NCI-H446 (cell line): ENCODE measurements at regions not wholly inside any gene's neighbourhood (a gene's known extent, or its start where the extent isn't known, plus 50 kb on each side); places are given as distances from the start of the nearest gene placed in this dataset.
"Not testable (repeated sequence)": the region's sequence is repeated elsewhere in the genome, so short reads cannot be mapped to it uniquely, and the experiment has no call there.

Experiments
- DNase-seq, 2 experiments: peaks; one replicate each; lab custom pipeline; 2025; lab: John Stamatoyannopoulos, UW

DNA sequence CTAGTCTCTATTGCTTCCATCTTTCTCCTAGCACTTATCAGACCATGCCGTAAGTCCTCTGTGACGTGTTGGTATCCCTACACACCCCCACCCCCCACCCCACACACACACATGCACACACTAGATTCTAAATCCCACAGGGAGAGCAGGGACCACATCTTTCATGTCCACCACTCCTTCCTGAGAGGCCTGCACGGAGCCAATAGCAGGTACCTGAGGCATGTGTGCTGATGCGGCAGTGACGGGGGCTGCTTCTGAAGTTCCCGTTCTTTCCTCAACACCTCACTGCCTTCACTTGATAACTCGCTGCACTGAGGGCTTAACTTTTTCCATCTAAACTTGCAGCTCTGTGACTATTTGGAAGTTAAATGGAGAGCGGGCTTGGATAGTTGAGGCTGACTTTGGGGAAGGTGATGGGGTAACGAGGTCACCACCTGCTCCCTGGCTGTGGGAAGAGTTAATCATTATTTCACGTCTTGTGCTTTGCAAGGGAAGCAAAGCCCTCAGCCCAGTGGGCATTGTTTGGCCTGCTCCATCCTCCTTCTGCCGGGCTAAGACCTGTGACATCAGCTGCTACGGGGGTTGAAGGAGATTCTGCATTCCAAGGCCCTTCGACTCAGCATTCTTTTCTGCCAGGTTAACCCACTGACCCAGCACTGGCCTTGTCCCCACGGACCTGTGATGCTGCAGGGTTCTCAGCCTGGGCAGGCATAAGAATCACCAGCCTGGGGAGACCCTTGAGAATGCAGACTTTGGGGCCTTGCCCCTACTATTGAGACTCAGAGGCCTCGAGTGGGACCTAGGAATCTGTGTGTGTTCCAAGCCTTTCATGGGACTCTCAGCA is 187.8 kb downstream of the ANKRD60 start:
- no peak for DNase-seq

DNA sequence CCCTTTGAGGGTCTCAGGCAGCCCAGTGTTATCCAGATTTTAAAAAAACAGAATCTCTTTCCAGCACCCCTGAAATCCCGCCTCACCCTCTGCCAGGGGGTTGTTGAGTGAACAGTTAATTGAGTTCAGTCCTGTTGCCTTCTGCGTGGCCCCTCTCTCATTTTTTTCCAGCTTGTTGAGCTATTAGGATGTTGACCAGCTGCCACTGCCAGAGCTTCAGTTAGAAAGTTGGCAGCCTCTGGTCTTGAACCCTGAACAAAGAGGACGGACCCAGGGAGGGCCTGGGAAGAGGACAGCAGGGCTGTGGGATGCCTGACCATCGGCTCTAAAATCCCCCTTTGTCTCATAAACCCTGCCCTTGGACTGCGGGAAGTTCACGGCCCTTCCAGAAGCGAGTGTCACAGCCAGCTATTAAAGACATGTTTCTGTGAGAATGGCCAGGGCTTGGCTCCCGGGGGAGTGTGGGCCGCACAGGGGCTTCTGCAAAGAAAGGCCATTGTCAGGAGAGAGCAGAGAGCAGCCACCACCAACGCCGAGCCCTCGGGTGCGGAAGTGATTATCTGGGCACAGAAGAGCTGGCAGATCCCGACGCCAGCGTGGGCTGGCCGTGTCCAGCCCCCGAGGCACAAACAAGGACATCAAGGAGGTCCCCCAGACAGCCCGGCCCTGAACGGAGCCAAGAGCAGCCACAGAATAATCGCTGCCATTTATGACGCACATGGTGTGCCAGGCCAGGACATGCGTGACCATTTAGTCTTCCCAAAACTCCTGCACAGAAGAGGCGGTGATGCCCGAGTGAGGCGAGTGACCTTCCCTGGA is 189.0 kb downstream of the ANKRD60 start:
- DNase-seq = no peak

DNA sequence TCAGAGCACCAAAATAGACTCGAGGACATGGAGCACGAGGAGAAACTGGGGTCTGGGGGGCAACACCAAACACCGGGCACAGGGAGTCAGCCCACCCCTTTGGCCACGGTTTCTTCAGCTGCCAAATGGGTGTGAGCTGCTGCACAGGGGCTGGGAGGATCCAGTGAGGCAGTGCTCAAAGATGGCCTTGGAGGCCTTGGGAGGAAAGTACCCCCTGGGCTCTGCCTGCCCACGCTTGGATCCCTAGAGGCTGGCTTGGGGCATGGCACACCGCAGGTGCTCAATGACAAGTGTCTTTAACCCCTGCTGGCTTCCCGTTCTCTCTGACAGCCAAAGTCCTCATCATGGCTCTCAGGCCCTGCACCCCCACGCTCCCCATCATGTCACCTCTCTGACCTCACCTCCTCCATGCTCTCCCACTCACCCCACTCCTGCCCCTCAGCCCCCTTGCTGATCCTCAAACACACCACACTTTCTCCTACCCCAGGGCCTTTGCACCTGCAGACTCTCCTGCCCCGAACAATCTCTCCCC is 190.3 kb downstream of the ANKRD60 start:
- DNase-seq = no peak

DNA sequence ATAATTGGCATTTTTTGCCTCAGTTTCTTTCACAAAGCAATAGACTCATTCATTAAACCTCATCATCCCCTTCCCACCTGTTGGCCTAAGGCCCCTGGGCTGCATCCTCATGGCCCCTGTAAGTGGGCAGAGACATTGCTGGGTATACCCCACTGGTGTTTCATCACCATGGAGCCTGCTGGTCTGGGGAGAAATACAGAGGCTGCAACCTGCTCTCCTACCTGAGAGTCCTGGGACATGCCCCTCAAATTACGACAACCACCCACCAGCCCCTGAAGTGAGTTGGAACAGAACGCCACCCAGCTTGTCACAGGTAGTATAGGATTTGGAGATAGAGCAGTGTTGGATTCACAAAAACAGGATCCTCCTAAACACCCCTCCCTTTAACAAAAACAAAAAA is 190.8 kb downstream of the ANKRD60 start:
- DNase-seq = no peak

DNA sequence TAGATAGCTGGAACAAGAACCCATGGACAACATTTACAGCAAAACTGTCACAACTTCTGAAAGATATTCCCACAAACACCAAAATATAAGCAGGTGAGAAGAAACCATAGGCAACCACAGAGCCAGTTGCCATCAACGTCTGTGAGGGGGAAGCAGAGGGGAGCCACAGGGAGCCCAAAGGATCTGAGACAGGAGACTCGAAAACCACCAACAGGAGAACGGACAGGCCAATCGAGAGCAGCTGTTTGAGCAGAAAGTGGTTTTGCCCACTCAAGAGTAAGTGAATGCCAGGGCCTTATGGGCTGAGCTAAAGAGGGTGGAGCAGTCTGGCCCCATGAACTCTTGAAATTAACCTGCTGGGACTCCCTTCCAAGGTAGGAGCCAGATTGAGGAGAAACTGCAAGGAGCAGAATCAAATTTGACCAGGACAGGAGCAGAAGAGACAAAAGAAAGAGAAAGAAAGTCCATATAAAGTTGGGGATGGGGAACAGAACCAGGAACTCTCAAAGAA is 195.4 kb downstream of the ANKRD60 start:
- no peak for DNase-seq

DNA sequence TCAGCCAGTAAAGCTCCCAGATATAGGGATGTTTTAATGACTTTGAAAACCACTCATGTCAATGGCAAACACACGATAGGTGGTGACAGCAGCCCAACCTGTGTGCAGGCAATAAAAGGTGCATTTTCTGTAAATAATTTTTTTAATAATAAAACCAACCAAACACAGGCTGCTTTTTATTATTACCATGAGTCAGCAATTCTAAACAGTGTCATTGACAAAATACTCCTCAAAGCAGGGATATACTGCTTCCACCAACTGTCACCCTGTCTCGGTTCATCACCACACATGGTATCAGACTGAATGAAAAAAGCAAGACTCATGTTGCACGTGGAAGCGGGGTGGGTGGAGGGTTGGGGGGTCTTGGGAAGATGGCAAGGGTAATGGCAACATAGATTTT is 195.9 kb downstream of the ANKRD60 start:
- no peak for DNase-seq

DNA sequence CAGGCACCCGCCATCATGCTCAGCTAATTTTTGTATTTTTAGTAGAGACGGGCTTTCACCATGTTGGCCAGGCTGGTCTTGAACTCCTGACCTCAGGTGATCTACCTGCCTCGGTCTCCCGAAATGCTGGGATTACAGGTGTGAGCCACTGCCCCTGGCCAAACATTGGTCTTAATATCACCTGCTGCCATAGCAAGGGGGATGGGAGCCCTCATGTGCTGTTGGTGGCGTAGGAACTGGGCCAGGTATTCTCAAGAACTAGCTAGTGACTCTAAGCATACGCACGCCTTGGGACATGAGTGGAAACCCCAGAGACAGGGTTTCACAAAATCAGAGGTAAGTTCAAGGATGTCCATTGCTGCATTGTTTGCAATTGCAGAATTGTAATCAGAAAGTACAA is 197.1 kb downstream of the ANKRD60 start:
- not testable (repeated sequence) for DNase-seq

DNA sequence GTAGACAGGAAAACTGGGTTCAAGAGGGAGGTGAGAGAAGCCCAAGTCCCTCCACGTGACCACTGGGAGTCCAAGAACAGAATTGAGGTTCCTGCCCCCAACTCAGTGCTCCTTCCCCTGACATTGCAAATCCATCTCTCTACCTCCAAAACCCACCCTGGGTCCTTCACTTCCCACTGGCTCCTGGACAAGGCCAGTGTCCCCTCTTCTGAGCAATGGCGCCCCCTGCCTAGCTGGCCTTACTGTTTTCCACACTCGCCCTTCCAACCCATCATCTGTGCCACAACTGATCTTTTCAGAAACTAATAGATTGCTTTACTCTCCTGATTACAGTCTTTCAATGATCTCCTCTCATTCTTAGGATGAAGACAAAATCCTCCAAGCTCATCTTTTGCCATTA is 200.3 kb downstream of the ANKRD60 start:
- DNase-seq = no peak

DNA sequence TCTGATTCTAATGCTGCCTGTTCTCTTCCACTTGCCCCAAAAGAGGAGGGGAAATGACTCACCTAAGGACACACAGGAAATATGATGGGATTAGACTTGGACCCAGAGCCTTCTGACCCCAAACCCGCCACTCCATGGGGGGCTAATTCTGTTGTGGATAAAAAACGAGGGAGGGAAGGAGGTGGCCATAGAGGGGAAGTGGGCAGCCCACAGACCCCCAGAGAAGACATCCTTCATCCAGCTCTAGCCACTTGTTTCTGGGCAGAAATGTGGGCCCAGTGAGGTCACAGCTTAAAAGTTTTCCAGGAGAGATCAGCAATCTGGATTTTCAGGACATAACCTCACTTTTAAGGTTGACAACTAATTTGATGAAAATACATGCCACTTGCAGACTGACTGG is 202.1 kb downstream of the ANKRD60 start:
- DNase-seq = no peak

DNA sequence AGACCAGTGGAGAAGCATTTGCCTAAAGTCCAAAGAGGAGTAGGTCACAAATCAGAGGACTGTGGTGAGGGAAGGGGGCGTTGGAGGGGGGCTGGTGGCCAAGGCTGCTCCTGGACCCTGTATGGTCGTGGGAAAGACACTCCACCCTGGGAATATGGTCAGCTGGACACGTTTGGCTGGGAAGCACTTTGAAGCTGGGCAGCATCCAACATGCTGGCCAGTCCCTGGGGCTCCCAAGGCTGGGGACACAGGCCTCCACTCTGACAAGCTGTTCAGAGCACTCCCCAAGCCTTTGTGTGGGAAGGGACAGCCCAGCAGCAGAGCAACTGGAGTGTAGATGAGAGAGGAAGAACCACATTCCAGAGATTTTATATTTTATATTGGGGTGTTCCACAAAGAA is 203.2 kb downstream of the ANKRD60 start:
- no peak for DNase-seq

DNA sequence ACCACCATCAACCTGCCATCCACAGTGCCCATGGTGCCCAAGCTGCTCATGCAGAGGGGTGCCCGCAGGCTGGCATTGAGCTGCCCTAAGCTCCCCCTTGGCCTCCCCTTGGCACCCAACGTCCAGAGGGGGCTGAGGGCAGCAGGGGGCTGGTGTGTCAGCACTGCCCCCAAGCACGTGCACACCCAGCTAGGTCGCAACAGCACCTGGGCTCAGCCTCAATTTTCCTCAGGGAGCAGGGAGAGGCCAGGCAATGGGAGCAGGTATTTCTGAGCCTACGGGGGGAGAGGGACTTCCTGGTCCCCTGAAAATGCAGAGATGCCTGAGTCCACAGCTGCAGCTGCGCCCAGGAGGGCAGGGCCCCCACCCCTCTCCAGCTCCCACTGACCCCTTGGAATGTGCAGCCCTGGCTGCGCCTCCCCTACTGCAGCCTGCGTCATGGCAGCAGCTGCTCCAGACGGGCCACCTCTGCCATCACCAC is 204.2 kb downstream of the ANKRD60 start:
- no peak for DNase-seq

DNA sequence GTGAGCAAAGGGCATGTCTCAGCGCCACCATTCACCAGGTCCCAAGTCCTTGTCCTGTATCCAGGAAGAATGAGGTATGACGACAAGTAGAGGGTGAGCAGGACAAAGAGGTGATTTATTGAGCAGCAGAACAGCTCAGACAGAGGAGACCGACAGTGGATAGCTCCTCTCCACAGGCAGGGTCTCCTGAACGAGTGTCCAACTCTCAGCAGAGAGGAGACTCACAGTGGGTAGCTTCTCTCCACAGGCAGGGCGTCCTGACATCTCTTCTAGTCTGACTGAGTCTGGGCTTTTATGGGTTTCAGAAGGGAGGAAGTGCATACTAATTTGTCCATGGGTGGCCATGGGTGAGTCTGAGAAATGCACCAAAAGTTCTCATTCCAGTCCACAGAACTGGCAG is 204.7 kb downstream of the ANKRD60 start:
- DNase-seq = no peak

DNA sequence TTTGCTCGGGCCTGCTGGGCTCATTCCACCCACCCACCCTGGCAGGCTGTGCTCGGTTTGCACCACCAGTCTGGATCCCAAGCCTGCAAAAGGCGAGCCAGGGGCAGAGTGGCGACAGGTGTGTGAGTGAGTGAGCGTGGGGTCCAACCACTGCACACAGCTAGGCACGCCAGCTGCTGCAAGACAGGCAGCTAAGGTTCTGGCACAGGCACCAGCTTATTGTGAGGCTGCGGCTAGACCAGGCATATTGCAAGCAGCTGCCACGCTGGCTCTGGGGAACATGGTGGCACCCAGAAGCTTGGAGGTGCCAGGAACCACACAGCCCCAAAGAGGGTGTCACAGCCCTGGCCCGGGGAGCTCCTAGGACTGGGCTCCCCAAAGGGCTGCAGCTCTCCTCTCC is 205.1 kb downstream of the ANKRD60 start:
- no peak for DNase-seq

DNA sequence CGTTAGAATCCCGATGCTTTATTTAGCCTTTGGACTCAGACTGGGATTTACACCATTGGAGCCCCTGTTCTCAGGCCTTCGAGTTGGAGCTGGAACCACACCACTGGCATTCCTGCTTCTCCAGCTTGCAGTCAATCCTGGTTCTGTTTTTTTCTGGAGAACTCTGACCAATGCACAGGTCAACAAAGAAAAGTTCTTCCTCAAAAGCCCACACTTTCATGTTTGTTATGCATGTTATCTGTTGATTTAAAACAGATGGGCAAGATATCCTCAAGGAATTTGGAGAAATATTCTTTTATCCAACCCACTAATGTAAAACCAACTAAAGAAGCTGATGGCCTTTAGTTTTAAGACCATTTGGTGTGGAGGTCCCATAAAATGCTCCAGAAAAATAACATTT is 205.7 kb downstream of the ANKRD60 start:
- no peak for DNase-seq

DNA sequence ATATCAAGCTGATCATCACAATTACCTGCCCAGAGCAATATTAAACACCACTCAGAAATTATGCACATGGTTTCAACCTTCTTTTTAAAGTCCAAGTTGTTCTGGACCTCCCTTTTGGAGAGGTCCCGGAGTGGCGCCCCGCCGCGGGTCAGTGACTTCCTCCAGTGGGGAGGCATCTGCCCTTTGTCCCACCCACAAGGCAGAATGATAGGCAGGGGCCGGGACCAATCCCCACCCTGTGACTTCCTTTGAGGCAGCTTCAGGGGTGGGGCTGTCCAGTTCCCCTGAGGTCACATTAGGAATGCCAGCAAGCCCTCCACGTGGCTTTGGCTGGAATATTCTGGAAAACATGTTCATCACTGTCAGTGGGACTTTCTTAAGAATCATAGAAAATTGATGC is 207.0 kb downstream of the ANKRD60 start:
- no peak for DNase-seq

DNA sequence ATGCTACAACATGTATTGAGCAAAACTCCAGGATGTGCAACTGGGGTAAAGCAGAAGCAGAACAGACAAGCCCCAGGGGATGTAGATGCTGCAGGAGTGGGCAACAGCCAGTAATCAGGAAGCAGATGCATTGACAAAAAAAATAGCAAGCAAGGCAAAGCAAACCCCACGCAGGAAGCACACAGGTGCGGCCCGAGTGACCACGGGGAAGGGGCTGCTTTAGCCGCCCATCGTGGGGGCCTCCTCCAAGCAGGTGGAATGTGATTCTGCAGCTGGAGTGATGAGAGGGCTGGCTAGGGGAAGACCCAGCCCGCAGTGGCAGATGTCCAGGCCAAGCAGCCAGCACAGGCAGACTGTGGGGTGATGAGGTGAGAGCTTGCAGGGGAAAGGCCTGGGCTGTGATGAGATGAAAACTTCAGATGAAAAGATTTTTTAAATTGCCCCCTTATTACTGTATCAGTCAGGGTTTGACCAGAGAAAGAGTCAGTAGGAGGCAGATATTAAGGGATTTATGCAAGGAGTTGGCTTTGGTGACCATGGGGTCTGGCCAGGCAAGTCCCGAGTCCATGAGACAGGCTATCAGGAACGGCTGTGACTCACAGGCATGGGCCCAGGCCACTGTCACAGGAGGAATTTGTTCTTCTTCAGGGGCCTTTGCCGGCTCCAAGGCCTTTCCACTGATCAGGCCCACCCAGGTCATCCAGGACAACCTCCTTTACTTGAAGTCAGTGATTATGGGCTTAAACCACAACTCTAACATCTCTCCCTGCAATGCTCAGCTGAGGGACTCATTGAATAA is 207.6 kb downstream of the ANKRD60 start:
- DNase-seq = no peak

DNA sequence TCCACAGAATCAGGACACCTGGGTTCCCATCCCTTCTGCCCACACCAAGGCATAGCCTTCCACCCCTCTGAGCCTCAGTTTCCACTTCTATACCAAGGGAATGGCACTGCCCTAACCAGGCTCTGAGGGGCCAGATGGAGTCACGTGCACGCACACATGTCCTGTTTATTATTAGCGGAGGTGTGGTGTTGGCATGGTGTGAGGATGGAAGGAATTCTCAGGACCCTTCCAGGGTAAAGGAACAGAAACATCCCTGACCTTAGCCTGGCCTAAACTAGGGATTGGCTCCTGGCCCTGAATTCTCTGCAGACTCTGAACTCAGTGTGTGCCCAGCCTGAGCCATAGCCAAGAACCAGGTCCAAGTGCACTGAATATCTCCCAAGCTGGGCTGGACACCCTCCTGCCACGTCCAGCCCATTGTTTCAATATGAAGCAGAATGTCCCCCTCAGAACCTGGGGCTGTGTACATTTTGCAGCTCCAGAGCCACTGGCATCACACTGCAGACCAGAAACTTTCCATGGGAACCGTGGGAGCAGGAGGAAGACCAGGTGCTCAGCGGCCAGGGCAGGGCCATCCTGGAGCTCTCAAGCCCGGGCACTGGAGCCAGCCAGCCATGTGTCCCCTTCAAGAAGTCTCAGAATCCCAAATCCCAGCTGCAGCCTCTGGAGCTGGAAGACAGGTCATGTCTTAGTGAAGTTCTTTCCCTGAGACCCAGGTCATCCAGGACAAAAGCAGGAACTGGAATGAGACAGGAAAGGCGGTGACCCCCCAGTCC is 208.4 kb downstream of the ANKRD60 start:
- no peak for DNase-seq

DNA sequence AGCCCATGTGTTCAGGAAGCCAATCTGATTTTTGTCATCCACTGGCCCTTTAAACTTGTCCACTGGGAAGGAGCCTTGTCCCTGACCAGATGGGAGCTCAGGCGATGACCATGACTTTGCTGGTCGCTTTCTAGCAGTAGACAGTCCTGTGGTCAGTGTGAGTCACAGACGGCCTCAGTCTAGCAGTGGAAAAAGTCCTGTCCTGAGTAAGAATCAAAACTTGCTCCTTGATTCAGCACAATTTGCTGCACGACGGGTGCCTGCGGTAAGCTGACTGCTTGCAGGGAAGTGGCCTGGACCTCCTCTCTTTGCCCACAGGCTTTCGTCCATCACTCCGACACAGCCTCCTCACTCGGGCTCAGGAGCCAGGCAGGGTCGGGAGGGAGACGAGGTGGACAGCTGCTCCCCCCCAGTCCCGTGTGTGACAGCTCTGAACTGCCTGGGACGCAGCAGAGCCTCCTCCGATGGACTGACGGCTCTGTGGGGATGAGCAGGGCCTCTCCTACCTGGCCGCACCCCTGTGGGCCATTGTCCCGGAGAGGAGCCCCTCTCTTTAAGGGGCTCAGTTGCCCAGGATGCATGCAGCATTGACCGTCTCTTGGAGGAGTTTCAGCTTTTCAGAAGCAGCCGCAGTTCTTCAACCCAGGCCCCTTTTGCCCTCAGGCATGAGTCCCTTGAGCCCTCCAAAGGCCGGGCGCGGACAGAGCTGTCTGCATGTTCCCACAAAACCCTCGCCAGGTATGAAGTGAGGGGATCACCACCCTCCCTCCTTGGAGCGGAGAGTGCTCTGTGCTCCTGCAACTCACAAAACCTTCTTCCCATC is 209.2 kb downstream of the ANKRD60 start:
- no peak for DNase-seq

DNA sequence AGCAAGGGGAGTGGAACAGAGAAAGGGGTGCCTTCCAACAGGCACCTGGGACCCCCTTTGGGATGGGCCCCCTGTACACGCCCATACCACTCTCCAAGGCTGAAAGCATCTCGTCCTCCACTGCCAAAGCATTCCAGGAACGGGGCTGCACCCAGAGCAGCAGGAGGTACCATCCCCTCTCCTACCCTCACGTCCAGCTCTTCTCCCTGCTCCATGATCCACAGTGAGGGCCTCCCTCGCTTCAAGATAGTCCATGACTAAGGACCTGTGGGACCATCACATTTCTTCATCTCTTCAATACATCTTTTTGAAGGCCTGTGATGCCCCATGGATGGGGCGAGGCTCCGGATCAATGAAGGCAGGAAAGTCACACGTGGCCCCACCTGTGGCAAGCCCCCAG is 209.9 kb downstream of the ANKRD60 start:
- no peak for DNase-seq

DNA sequence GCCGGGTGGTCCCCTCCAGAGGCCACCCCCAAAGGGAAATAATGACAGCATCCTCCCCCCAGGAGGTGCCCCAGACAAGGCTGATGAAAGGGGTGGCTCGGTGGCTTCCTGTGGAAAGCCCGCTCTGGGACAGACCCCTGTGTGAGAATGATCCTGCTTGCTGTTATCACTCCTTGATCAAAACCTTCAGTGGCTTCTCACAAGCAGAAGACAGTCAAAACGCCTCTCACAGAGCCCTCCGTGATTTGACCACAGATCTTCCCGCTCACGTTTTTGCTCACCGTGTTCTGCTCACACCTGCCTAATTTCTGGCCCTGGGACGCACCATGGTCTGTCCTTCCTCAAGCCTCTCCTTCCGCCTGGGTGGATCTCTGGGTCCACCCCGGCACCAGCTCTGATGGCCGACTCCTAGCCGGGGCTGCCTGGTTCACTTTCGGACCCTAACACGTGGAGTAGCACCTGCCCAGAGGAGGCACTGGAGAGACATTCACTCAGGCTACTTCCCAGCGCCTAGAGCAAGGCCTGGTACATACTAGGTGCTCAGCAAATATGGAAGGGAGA is 210.4 kb downstream of the ANKRD60 start:
- no peak for DNase-seq
